Activated B cell treated with CpG ODN at 0.5 μM for 24 hours (primary cell): ENCODE measurements at regions not wholly inside any gene's neighbourhood (a gene's known extent, or its start where the extent isn't known, plus 50 kb on each side); places are given as distances from the start of the nearest gene placed in this dataset.
"Not testable (repeated sequence)": the region's sequence is repeated elsewhere in the genome, so short reads cannot be mapped to it uniquely, and the experiment has no call there.

Experiments
- ATAC-seq: fragments of 200-7000 bp; cut with Tn5 transposase; one replicate; pipeline ENCODE4 v1.10.0; 2021; ENCODE audit warnings: low read depth, mild to moderate bottlenecking, moderate library complexity
- CTCF ChIA-PET: fragments of 350-600 bp; sonication (Branson Sonifier 250); formaldehyde crosslinking; loops from one replicate; lab custom pipeline; 2021; ENCODE audit warnings: antibody characterized with exemption; lab: Charles Lee
- POLR2A ChIA-PET: fragments of 350-600 bp; sonication (Branson Sonifier 250); formaldehyde crosslinking; loops from one replicate; lab custom pipeline; 2021; ENCODE audit warnings: antibody characterized with exemption; lab: Charles Lee
- DNase-seq: peaks from one replicate; pipeline ENCODE4 v3.0.0; 2022
- H3K27ac Mint-ChIP-seq: one replicate; pipeline ENCODE4 v1.8.0; 2020; ENCODE audit warnings: mixed read lengths
- H3K27me3 Mint-ChIP-seq: one replicate; pipeline ENCODE4 v1.8.0; 2021; ENCODE audit warnings: mixed read lengths
- H3K36me3 Mint-ChIP-seq: one replicate; pipeline ENCODE4 v1.8.0; 2021; ENCODE audit warnings: low read depth, mixed read lengths
- H3K4me1 Mint-ChIP-seq: one replicate; pipeline ENCODE4 v1.8.0; 2021; ENCODE audit warnings: mixed read lengths
- H3K4me3 Mint-ChIP-seq: one replicate; pipeline ENCODE4 v1.8.0; 2020; ENCODE audit warnings: mild to moderate bottlenecking, mixed read lengths
- H3K9me3 Mint-ChIP-seq: one replicate; pipeline ENCODE4 v1.8.0; 2020; ENCODE audit warnings: mixed read lengths
- CTCF ChIP-seq: fragments of 200-600 bp; IDR thresholded peaks from one replicate; pipeline ENCODE4 v1.8.0; 2022; ENCODE audit warnings: antibody characterized with exemption, mild to moderate bottlenecking
- intact Hi-C: fragments of 100-400 bp; cut with micrococcal nuclease; formaldehyde crosslinking; loops from one replicate; pipeline ENCODE4 v1.15.1; 2024

GRCh38 chr6:106808758-106809157 lies 165.8 kb downstream of the CD24 start:
- no peak for DNase-seq
- H3K36me3 Mint-ChIP-seq = peaks cover 28% of the 10 kb centered on the region
- ATAC-seq = no peak
- intact Hi-C loops = no loop called here
- ChIA-PET CTCF (no interaction called here), POLR2A (no interaction called here)
- no peak overlapping the region for H3K27ac Mint-ChIP-seq
- H3K4me3 Mint-ChIP-seq = no peak overlapping the region
- no peaks in the 10 kb centered on the region for H3K4me1 Mint-ChIP-seq
- TF ChIP-seq CTCF = no peak
- no peaks in the 10 kb centered on the region for H3K27me3 Mint-ChIP-seq
- peaks cover 42% of the 10 kb centered on the region for H3K9me3 Mint-ChIP-seq

GRCh38 chr6:106807947-106808611 lies 166.4 kb downstream of the CD24 start:
- Mint-ChIP-seq H3K9me3 (peaks cover 38% of the 10 kb centered on the region), H3K27me3 (no peaks in the 10 kb centered on the region), H3K4me3 (no peak overlapping the region), H3K27ac (no peak overlapping the region), H3K36me3 (peaks cover 27% of the 10 kb centered on the region), H3K4me1 (no peaks in the 10 kb centered on the region)
- ChIA-PET CTCF (no interaction called here), POLR2A (no interaction called here)
- DNase-seq (no peak), ATAC-seq (no peak)
- intact Hi-C loops = no loop called here
- TF ChIP-seq CTCF = no peak

- Mint-ChIP-seq H3K36me3 (peaks cover 14% of the 10 kb centered on the region), H3K9me3 (peaks cover 25% of the 10 kb centered on the region)
- CTCF ChIA-PET, H3K27me3 Mint-ChIP-seq, intact Hi-C loops, H3K4me1 Mint-ChIP-seq, H3K27ac Mint-ChIP-seq, H3K4me3 Mint-ChIP-seq, ATAC-seq, POLR2A ChIA-PET, DNase-seq: not testable (repeated sequence)
These were observed 168.3 kb downstream of the CD24 start for GRCh38 chr6:106806253-106806652.

DNA sequence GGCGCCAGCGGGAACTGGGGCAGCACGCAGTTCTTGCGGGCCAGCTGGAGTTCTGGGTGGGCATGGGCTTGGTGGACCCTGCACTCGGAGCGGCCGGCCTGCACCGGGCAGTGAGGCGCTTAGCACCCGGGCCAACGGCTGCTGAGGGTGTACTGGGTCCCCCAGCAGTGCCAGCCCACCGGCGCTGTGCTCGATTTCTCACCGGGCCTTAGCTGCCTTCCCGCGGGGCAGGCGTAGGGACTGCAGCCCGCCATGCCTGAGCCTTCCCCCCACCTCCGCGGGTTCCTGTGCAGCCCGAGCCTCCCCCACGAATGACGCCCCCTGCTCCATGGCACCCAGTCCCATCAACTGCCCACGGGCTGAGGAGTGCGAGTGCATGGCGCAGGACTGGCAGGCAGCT lies 168.8 kb downstream of the CD24 start:
- H3K4me1 Mint-ChIP-seq = no peaks in the 10 kb centered on the region
- H3K4me3 Mint-ChIP-seq = no peak overlapping the region
- no peaks in the 10 kb centered on the region for H3K27me3 Mint-ChIP-seq
- intact Hi-C loops = no loop called here
- TF ChIP-seq CTCF = no peak
- ChIA-PET CTCF (no interaction called here), POLR2A (no interaction called here)
- no peak for ATAC-seq
- DNase-seq = no peak
- peaks cover 23% of the 10 kb centered on the region for H3K9me3 Mint-ChIP-seq
- peaks cover 12% of the 10 kb centered on the region for H3K36me3 Mint-ChIP-seq
- no peak overlapping the region for H3K27ac Mint-ChIP-seq

DNA sequence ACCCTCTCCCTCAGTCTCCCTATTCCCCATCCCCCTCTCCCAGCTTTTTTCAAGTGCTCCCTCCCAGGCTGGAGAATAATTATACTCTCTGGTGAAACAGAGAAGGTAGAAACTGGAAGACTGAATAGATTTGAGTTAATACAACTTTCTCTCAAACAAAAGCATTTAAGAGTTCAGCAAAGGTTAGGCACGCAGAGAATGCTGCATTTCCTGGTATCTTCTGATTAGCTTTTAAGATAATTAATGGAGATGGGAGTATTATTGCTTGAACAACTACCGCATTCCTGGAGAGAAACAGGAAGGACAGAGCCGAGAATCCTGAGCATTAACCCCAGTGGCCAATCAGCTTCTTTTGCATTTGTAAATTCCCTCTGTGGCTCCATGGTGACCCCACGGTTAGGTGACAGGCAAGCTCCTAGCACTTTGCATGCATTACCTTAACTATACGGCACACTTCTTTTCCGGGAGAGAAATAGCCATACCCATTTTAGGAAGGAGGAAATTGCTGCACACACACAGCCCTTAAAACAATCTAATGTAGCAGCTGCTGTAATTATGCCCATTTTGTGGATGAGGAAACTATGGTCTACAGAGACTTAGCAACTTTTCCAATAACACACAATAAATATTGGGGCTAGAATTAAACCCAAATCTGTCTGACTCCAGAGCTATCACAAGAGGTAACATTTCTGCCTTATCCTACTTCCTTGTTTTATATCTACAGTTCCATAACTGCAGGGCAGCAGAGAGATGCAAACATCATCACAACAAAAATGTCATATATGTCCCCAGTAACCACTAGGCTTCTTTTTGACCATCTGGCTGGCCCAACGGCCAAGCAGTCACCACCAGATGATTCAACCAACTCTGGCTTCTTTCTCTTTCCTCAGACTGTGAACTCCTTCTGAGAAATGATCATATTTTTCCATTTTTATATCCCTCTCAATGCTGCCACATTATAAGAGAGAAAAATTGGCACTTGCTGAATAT lies 169.9 kb downstream of the CD24 start:
- POLR2A ChIA-PET = interaction anchor here (0.5 kb wide), 1 partner anchor 166 kb away, joined by 3 read pairs; no protein-coding TSS in a partner anchor
- Mint-ChIP-seq H3K4me1 (peaks cover under 1% of the 10 kb centered on the region), H3K27ac (no peak overlapping the region), H3K27me3 (no peaks in the 10 kb centered on the region), H3K9me3 (peaks cover 18% of the 10 kb centered on the region), H3K4me3 (no peak overlapping the region), H3K36me3 (peaks cover 12% of the 10 kb centered on the region)
- ATAC-seq (no peak), DNase-seq (no peak)
- CTCF ChIA-PET = no interaction called here
- intact Hi-C loops = no loop called here
- no peak for TF ChIP-seq CTCF
